ENCODE measurements at regions not wholly inside any gene's neighbourhood (a gene's known extent, or its start where the extent isn't known, plus 50 kb on each side); places are given as distances from the start of the nearest gene placed in this dataset.

DNA sequence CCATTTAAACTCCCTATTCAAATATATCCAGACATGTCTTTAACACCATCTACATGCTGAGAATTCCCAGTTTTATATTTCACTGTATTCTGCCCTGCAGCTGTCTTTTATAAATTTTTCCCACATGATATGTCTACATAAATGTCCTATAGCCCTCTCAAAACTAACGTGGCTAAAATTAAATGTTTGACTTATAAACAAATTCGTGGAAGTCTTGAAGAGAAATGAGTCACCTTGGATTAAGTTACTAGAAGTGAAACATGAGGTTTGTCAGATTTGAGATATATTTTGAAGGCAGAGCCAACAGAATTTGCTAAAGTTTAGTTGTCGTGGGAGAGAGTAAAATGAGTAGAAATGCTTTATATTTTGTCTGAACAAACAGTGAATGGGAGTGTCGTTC is 386.9 kb upstream of the CNTNAP2 start:
- Histone ChIP-seq H3K9me3 (replicated peaks in 1 of 2; ENCODE audit: control insufficient read depth in 1 of 2, insufficient read depth in 1 of 2, low read length in 2 of 2) (no peaks in the 10 kb centered on the region), H3K79me2 (ENCODE audit: insufficient read depth, low read length) (no peaks in the 10 kb centered on the region), H3K27me3 (ENCODE audit: control insufficient read depth in 2 of 2, insufficient read depth in 2 of 2, low read length in 2 of 2) (no peaks in the 10 kb centered on the region), H3K4me2 (replicated peaks; ENCODE audit: extremely low read depth, low read length, poor library complexity, severe bottlenecking) (no peak overlapping the region), H3K4me3 (replicated peaks in 1 of 3; ENCODE audit: low read depth in 2 of 3, low read length in 3 of 3) (no peak overlapping the region), H3K9ac (ENCODE audit: insufficient read depth, low read length, poor library complexity, severe bottlenecking) (no peak overlapping the region), H3K4me1 (ENCODE audit: control insufficient read depth in 1 of 2, insufficient read depth in 2 of 2, low read length in 2 of 2) (no peaks in the 10 kb centered on the region), H4K20me1 (ENCODE audit: insufficient read depth, low read length) (no peaks in the 10 kb centered on the region), H2AFZ (ENCODE audit: insufficient read depth, low read depth, low read length, poor library complexity, severe bottlenecking) (no peak overlapping the region), H3K36me3 (replicated peaks in 1 of 2; ENCODE audit: control insufficient read depth in 1 of 2, insufficient read depth in 2 of 2, low read length in 2 of 2) (no peaks in the 10 kb centered on the region), H3K27ac (ENCODE audit: low read depth in 1 of 2, low read length in 2 of 2) (no peak overlapping the region)
- Mint-ChIP-seq H3K4me3 (no peak overlapping the region), H3K36me3 (no peaks in the 10 kb centered on the region), H3K4me1 (no peaks in the 10 kb centered on the region), H3K9me3 (peaks cover 0 to 4% (median 0%) of the 10 kb centered on the region in 7 donors), H3K27ac (no peak overlapping the region), H3K27me3 (ENCODE audit: low read depth in 3 of 3) (no peaks in the 10 kb centered on the region)
- TF ChIP-seq, protein P1, sequence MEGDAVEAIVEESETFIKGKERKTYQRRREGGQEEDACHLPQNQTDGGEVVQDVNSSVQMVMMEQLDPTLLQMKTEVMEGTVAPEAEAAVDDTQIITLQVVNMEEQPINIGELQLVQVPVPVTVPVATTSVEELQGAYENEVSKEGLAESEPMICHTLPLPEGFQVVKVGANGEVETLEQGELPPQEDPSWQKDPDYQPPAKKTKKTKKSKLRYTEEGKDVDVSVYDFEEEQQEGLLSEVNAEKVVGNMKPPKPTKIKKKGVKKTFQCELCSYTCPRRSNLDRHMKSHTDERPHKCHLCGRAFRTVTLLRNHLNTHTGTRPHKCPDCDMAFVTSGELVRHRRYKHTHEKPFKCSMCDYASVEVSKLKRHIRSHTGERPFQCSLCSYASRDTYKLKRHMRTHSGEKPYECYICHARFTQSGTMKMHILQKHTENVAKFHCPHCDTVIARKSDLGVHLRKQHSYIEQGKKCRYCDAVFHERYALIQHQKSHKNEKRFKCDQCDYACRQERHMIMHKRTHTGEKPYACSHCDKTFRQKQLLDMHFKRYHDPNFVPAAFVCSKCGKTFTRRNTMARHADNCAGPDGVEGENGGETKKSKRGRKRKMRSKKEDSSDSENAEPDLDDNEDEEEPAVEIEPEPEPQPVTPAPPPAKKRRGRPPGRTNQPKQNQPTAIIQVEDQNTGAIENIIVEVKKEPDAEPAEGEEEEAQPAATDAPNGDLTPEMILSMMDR (IDR thresholded peaks at IDR 0.05): no peak
- WGBS (ENCODE audit: insufficient coverage): 86% methylated on average over 2 of the region's 4 CpGs
- no peak for DNase-seq
- intact Hi-C loops (cut with micrococcal nuclease): no loop called here

DNA sequence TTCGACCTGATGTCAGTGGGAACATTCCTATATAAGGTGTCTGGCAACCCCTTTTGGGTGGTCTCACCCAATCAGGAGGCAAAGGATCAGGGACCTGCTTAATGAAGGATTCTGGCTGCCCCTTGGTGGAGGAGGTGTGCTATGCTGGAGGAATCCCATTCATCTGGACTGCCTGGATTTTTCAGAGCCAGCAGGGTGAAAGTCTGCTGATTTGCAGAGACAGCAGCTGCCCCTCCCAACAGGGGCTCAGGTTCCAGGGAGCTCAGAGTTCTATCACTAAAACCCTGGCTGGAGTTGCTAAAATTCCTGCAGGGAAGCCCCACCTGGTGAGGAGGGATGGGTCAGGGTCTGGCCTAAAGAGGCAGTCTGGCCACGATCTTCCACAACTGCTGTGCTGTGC is 398.5 kb upstream of the CNTNAP2 start:
- no peak overlapping the region for H3K27ac ChIP-seq (ENCODE audit: low read depth in 1 of 2, low read length in 2 of 2)
- H3K4me2 ChIP-seq (replicated peaks; ENCODE audit: extremely low read depth, low read length, poor library complexity, severe bottlenecking): no peak overlapping the region
- H3K27me3 ChIP-seq (ENCODE audit: control insufficient read depth in 2 of 2, insufficient read depth in 2 of 2, low read length in 2 of 2): no peaks in the 10 kb centered on the region
- Mint-ChIP-seq H3K27me3 (ENCODE audit: low read depth in 3 of 3) (no peaks in the 10 kb centered on the region), H3K4me1 (no peaks in the 10 kb centered on the region), H3K9me3 (peaks cover 3 to 19% (median 8%) of the 10 kb centered on the region in 7 donors), H3K27ac (no peak overlapping the region), H3K4me3 (no peak overlapping the region), H3K36me3 (no peaks in the 10 kb centered on the region)
- TF ChIP-seq, protein P1 (IDR thresholded peaks at IDR 0.05): no peak
- no peaks in the 10 kb centered on the region for H3K79me2 ChIP-seq (ENCODE audit: insufficient read depth, low read length)
- H3K4me3 ChIP-seq (replicated peaks in 1 of 3; ENCODE audit: low read depth in 2 of 3, low read length in 3 of 3): no peak overlapping the region
- H4K20me1 ChIP-seq (ENCODE audit: insufficient read depth, low read length): no peaks in the 10 kb centered on the region
- intact Hi-C loops (cut with micrococcal nuclease): no loop called here
- H3K9ac ChIP-seq (ENCODE audit: insufficient read depth, low read length, poor library complexity, severe bottlenecking): no peak overlapping the region
- no peaks in the 10 kb centered on the region for H3K36me3 ChIP-seq (replicated peaks in 1 of 2; ENCODE audit: control insufficient read depth in 1 of 2, insufficient read depth in 2 of 2, low read length in 2 of 2)
- no peak for DNase-seq
- peaks cover 21 to 26% of the 10 kb centered on the region in 2 donors for H3K9me3 ChIP-seq (replicated peaks in 1 of 2; ENCODE audit: control insufficient read depth in 1 of 2, insufficient read depth in 1 of 2, low read length in 2 of 2)
- 100% methylated on average over 1 of the region's 2 CpGs for WGBS (ENCODE audit: insufficient coverage)
- no peaks in the 10 kb centered on the region for H3K4me1 ChIP-seq (ENCODE audit: control insufficient read depth in 1 of 2, insufficient read depth in 2 of 2, low read length in 2 of 2)
- H2AFZ ChIP-seq (ENCODE audit: insufficient read depth, low read depth, low read length, poor library complexity, severe bottlenecking): no peak overlapping the region
